BJ (cell line): ENCODE measurements at regions not wholly inside any gene's neighbourhood (a gene's known extent, or its start where the extent isn't known, plus 50 kb on each side); places are given as distances from the start of the nearest gene placed in this dataset.

ENCODE experiments used
- CTCF ChIA-PET: fragments of 350-600 bp; formaldehyde crosslinking; extraction: SDS; loops from one replicate; lab custom pipeline; 2021; ENCODE audit warnings: antibody characterized with exemption, inconsistent platforms; lab: Yijun Ruan, JAX
- POLR2A ChIA-PET: fragments of 300-600 bp; sonication (Branson Sonifier 250); formaldehyde crosslinking; extraction: SDS; loops from one replicate; lab custom pipeline; 2021; ENCODE audit warnings: antibody characterized with exemption; lab: Charles Lee
- DNase-seq: peaks from one replicate; pipeline ENCODE4 v3.0.0-alpha.2; 2011; ENCODE audit warnings: low read depth
- H3K27me3 ChIP-seq: 2 replicates; pipeline ENCODE4 v1.6.0; 2011; ENCODE audit warnings: low read length; ENCODE audit not compliant: control insufficient read depth, insufficient read depth
- H3K36me3 ChIP-seq: 2 replicates; pipeline ENCODE4 v1.5.1; 2011; ENCODE audit warnings: low read length; ENCODE audit not compliant: control insufficient read depth, insufficient read depth
- H3K4me3 ChIP-seq: 2 replicates; pipeline ENCODE4 v1.5.1; 2011; ENCODE audit warnings: low read depth, mild to moderate bottlenecking, control low read depth, low read length
- TF ChIP-seq, protein P1 (sequence below): IDR thresholded peaks from 2 replicates; pipeline ENCODE4 v1.5.1; 2011; ENCODE audit warnings: low read depth, mild to moderate bottlenecking, control low read depth, inconsistent platforms, low read length, moderate library complexity; ENCODE audit not compliant: insufficient read depth

GRCh38 chr1:75984781-75985180 is 52.6 kb upstream of the ASB17 start:
- TF ChIP-seq, protein P1, sequence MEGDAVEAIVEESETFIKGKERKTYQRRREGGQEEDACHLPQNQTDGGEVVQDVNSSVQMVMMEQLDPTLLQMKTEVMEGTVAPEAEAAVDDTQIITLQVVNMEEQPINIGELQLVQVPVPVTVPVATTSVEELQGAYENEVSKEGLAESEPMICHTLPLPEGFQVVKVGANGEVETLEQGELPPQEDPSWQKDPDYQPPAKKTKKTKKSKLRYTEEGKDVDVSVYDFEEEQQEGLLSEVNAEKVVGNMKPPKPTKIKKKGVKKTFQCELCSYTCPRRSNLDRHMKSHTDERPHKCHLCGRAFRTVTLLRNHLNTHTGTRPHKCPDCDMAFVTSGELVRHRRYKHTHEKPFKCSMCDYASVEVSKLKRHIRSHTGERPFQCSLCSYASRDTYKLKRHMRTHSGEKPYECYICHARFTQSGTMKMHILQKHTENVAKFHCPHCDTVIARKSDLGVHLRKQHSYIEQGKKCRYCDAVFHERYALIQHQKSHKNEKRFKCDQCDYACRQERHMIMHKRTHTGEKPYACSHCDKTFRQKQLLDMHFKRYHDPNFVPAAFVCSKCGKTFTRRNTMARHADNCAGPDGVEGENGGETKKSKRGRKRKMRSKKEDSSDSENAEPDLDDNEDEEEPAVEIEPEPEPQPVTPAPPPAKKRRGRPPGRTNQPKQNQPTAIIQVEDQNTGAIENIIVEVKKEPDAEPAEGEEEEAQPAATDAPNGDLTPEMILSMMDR, result no peak
- H3K27me3 ChIP-seq, result 0 out of 2 replicates have a peak, but pooled peaks cover 1% of the 10 kb centered on the region
- no peak for DNase-seq
- H3K4me3 ChIP-seq, result no peak overlapping the region
- ChIA-PET CTCF (no interaction called here), POLR2A (no interaction called here)
- H3K36me3 ChIP-seq, result no peaks in the 10 kb centered on the region

DNA sequence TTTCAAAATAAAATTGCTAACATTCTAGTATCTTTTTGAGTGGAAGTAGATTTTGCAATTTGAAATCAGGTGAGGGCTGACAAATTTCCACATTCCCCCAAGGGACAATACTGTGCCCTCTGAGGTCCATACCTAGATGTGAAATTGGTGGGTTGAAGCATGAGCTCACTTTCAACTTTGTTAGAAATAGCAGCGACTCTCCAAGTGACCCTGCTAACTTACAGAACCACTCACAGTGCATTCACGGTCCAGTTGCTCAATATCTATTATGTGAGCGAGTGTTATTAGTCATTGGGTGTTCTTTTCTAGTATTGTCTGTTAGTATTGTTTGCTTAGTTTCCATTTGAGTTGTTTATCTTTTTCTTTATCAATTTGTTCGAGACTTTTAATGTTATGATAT is 53.6 kb upstream of the ASB17 start:
- CTCF ChIA-PET, result no interaction called here
- POLR2A ChIA-PET, result no interaction called here

DNA sequence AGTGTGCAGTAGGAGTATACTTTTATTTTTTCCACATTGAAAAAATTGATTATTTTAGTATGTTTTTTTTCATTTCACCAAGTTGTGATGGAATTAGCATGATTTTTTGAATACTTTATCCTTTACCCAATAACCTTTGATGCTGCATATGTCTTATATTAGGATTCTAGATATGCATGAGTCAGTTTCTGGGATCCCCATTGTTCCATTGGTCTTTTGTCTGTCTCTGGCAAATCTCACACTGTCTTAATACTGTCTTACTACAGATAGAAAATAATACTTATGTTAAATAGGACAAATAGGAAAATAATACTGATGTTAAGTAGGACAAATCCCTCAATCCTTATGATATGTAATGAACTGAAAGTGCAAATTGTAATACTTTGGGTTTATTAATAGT is 54.3 kb upstream of the ASB17 start:
- ChIA-PET POLR2A (no interaction called here), CTCF (no interaction called here)
- Histone ChIP-seq H3K27me3 (0 out of 2 replicates have a peak, but pooled peaks cover 1% of the 10 kb centered on the region), H3K4me3 (no peak overlapping the region), H3K36me3 (no peaks in the 10 kb centered on the region)
- TF ChIP-seq, protein P1, result no peak
- no peak for DNase-seq

More for the DNA sequence above, 53.6 kb upstream of the ASB17 start:
- H3K27me3 ChIP-seq, result 0 out of 2 replicates have a peak, but pooled peaks cover 1% of the 10 kb centered on the region
- H3K36me3 ChIP-seq, result no peaks in the 10 kb centered on the region
- no peak for DNase-seq
- no peak overlapping the region for H3K4me3 ChIP-seq
- TF ChIP-seq, protein P1, result no peak

- Histone ChIP-seq H3K36me3 (no peaks in the 10 kb centered on the region), H3K4me3 (no peak overlapping the region), H3K27me3 (0 out of 2 replicates have a peak, but pooled peaks cover 1% of the 10 kb centered on the region)
- CTCF ChIA-PET, result no interaction called here
- POLR2A ChIA-PET, result no interaction called here
- DNase-seq, result no peak
- TF ChIP-seq, protein P1, result no peak
Observed at GRCh38 chr1:75989121-75989520, 56.9 kb upstream of the ASB17 start.

DNA sequence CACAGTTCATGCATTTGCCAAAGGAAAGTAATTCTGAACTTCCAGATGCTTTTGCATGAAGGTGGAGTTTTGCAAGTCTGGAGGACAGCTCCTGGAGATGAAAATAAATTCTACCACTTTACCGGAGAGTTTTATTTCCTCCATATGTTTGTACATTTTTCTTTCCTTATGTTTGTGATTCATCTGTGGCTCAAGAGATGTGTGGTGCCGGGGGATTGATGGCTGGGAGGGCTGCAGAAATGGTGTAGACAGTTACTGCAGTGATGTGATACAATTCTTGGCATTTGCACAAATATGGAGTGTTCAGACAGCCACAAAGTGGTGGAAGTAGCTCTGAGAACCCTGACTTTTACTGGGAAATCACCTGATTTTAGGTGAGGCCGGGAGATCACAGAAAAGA is 58.5 kb upstream of the ASB17 start:
- DNase-seq, result no peak
- POLR2A ChIA-PET, result no interaction called here
- Histone ChIP-seq H3K27me3 (0 out of 2 replicates have a peak, but pooled peaks cover 1% of the 10 kb centered on the region), H3K4me3 (no peak overlapping the region), H3K36me3 (no peaks in the 10 kb centered on the region)
- TF ChIP-seq, protein P1, result no peak
- CTCF ChIA-PET, result interaction anchor here (0.7 to 1.7 kb wide), 7 partner anchors 9 to 62 kb away, joined by 3 to 24 read pairs (median 4); no protein-coding TSS in a partner anchor
